ENCODE measurements at regions not wholly inside any gene's neighbourhood (a gene's known extent, or its start where the extent isn't known, plus 50 kb on each side); places are given as distances from the start of the nearest gene placed in this dataset.

DNA sequence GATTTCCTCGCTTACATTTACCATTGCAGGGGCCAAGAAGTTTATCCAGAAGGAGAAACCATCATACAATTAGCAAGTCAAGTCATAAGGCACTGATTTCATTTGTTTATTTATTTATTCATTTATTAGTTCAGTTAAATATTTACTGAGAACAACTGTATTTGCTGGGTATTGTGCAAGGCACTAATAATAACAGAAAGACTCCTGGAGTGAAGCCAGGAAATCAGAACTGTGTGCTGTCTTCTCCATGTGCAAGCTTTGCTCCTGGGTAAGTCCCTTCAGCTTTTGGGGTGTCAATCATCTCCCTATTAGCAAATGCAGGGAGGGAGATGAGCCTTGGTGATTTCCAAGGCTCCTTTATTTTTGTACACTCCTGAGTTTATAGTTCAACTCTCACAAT, 341.6 kb upstream of the MEIS1 start:
- FAIRE-seq = no peak
- no peak overlapping the region for H2BK15ac ChIP-seq (ENCODE audit: low read length)
- H3K36me3 ChIP-seq (ENCODE audit: control insufficient read depth in 2 of 4, insufficient read depth in 4 of 4, low read length in 3 of 4) = no peaks in the 10 kb centered on the region
- TF ChIP-seq, protein P1, sequence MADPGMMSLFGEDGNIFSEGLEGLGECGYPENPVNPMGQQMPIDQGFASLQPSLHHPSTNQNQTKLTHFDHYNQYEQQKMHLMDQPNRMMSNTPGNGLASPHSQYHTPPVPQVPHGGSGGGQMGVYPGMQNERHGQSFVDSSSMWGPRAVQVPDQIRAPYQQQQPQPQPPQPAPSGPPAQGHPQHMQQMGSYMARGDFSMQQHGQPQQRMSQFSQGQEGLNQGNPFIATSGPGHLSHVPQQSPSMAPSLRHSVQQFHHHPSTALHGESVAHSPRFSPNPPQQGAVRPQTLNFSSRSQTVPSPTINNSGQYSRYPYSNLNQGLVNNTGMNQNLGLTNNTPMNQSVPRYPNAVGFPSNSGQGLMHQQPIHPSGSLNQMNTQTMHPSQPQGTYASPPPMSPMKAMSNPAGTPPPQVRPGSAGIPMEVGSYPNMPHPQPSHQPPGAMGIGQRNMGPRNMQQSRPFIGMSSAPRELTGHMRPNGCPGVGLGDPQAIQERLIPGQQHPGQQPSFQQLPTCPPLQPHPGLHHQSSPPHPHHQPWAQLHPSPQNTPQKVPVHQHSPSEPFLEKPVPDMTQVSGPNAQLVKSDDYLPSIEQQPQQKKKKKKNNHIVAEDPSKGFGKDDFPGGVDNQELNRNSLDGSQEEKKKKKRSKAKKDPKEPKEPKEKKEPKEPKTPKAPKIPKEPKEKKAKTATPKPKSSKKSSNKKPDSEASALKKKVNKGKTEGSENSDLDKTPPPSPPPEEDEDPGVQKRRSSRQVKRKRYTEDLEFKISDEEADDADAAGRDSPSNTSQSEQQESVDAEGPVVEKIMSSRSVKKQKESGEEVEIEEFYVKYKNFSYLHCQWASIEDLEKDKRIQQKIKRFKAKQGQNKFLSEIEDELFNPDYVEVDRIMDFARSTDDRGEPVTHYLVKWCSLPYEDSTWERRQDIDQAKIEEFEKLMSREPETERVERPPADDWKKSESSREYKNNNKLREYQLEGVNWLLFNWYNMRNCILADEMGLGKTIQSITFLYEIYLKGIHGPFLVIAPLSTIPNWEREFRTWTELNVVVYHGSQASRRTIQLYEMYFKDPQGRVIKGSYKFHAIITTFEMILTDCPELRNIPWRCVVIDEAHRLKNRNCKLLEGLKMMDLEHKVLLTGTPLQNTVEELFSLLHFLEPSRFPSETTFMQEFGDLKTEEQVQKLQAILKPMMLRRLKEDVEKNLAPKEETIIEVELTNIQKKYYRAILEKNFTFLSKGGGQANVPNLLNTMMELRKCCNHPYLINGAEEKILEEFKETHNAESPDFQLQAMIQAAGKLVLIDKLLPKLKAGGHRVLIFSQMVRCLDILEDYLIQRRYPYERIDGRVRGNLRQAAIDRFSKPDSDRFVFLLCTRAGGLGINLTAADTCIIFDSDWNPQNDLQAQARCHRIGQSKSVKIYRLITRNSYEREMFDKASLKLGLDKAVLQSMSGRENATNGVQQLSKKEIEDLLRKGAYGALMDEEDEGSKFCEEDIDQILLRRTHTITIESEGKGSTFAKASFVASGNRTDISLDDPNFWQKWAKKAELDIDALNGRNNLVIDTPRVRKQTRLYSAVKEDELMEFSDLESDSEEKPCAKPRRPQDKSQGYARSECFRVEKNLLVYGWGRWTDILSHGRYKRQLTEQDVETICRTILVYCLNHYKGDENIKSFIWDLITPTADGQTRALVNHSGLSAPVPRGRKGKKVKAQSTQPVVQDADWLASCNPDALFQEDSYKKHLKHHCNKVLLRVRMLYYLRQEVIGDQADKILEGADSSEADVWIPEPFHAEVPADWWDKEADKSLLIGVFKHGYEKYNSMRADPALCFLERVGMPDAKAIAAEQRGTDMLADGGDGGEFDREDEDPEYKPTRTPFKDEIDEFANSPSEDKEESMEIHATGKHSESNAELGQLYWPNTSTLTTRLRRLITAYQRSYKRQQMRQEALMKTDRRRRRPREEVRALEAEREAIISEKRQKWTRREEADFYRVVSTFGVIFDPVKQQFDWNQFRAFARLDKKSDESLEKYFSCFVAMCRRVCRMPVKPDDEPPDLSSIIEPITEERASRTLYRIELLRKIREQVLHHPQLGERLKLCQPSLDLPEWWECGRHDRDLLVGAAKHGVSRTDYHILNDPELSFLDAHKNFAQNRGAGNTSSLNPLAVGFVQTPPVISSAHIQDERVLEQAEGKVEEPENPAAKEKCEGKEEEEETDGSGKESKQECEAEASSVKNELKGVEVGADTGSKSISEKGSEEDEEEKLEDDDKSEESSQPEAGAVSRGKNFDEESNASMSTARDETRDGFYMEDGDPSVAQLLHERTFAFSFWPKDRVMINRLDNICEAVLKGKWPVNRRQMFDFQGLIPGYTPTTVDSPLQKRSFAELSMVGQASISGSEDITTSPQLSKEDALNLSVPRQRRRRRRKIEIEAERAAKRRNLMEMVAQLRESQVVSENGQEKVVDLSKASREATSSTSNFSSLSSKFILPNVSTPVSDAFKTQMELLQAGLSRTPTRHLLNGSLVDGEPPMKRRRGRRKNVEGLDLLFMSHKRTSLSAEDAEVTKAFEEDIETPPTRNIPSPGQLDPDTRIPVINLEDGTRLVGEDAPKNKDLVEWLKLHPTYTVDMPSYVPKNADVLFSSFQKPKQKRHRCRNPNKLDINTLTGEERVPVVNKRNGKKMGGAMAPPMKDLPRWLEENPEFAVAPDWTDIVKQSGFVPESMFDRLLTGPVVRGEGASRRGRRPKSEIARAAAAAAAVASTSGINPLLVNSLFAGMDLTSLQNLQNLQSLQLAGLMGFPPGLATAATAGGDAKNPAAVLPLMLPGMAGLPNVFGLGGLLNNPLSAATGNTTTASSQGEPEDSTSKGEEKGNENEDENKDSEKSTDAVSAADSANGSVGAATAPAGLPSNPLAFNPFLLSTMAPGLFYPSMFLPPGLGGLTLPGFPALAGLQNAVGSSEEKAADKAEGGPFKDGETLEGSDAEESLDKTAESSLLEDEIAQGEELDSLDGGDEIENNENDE (IDR thresholded peaks at IDR 0.05; ENCODE audit: insufficient replicate concordance, low read length) = no peak

More for the DNA sequence above, 341.6 kb upstream of the MEIS1 start:
- no peaks in the 10 kb centered on the region for H3K79me2 ChIP-seq (ENCODE audit: control insufficient read depth in 1 of 2, insufficient read depth in 2 of 2, low read length in 2 of 2)
- no peak overlapping the region for H2BK12ac ChIP-seq (ENCODE audit: low read depth, low read length)
- no peak overlapping the region for H3K27ac ChIP-seq (ENCODE audit: low read depth, low read length)
- no peak overlapping the region for H3K23ac ChIP-seq (ENCODE audit: insufficient read length)
- H2BK20ac ChIP-seq (ENCODE audit: low read length) = no peak overlapping the region
- no peak overlapping the region for H3K4me2 ChIP-seq (ENCODE audit: insufficient read depth in 1 of 2, low read depth in 2 of 2, low read length in 2 of 2)
- POLR2A ChIA-PET (ENCODE audit: partially characterized antibody) = no interaction called here
- 79% methylated on average over 1 of the region's 1 CpG; no CpG with 5 or more reads in 1 of the 2 experiments for WGBS, 2 experiments (ENCODE audit: extremely low coverage in 1 of 2, insufficient coverage in 1 of 2, insufficient read length in 1 of 2, insufficient replicate concordance in 2 of 2, low coverage in 1 of 2, low lambda C conversion rate in 2 of 2, missing lambda C conversion rate in 1 of 2)
- H3K18ac ChIP-seq (ENCODE audit: extremely low read depth, low read length) = no peak overlapping the region
- H3K9me3 ChIP-seq (ENCODE audit: insufficient read depth in 2 of 2, low read depth in 1 of 2, low read length in 1 of 2) = no peaks in the 10 kb centered on the region
- no peak overlapping the region for H3K4ac ChIP-seq (replicated peaks; ENCODE audit: insufficient read length, low read depth, low read length)
- CTCF ChIA-PET (ENCODE audit: partially characterized antibody) = interaction anchor here (0.6 to 0.9 kb wide), 3 partner anchors 11 to 31 kb away, joined by 3 to 4 read pairs (median 3); no protein-coding TSS in a partner anchor
- H4K91ac ChIP-seq (replicated peaks; ENCODE audit: insufficient read length, low read length) = no peak overlapping the region
- no peaks in the 10 kb centered on the region for H4K20me1 ChIP-seq (replicated peaks in 1 of 2; ENCODE audit: control insufficient read depth in 1 of 2, insufficient read depth in 2 of 2, low read length in 2 of 2)
- H2AK5ac ChIP-seq (ENCODE audit: low read depth, low read length) = no peak overlapping the region
- no peak overlapping the region for H3K14ac ChIP-seq (ENCODE audit: insufficient read length)
- H3K79me1 ChIP-seq (ENCODE audit: low read depth, low read length) = no peaks in the 10 kb centered on the region
- H3K4me1 ChIP-seq (replicated peaks in 1 of 4; ENCODE audit: control insufficient read depth in 3 of 4, insufficient read depth in 4 of 4, low read length in 3 of 4) = no peaks in the 10 kb centered on the region; a peak in 1 of 7 replicates
- no peak overlapping the region for H2AFZ ChIP-seq (ENCODE audit: low read length)
- no peak overlapping the region for H3K9ac ChIP-seq (replicated peaks in 1 of 4; ENCODE audit: extremely low read depth in 1 of 4, low read depth in 3 of 4, low read length in 3 of 4)
- no peaks in the 10 kb centered on the region; a peak in 1 of 7 replicates for H3K27me3 ChIP-seq (replicated peaks in 1 of 4; ENCODE audit: control insufficient read depth in 3 of 4, extremely low read depth in 1 of 4, insufficient read depth in 3 of 4, low read length in 3 of 4)
- H3K56ac ChIP-seq (replicated peaks; ENCODE audit: insufficient read length, low read depth, low read length) = no peak overlapping the region
- no peak overlapping the region for H4K5ac ChIP-seq (ENCODE audit: insufficient read length, low read depth, low read length)
- H3K23me2 ChIP-seq (ENCODE audit: low read depth, low read length) = 0 out of 2 replicates have a peak, but pooled peaks cover 3% of the 10 kb centered on the region
- DNase-seq (ENCODE audit: low read depth in 1 of 2, low spot score in 2 of 2) = no peak
- no peak overlapping the region for H2BK120ac ChIP-seq (replicated peaks; ENCODE audit: low read depth, low read length)
- H4K8ac ChIP-seq (ENCODE audit: extremely low read depth, insufficient read depth, low read length) = no peak overlapping the region
- no peak overlapping the region for H3K4me3 ChIP-seq (ENCODE audit: extremely low read depth in 1 of 4, insufficient read depth in 2 of 4, low read depth in 3 of 4, low read length in 4 of 4)
- H2BK5ac ChIP-seq (ENCODE audit: low read depth, low read length) = no peak overlapping the region
